GM18511 (cell line): ENCODE measurements at regions not wholly inside any gene's neighbourhood (a gene's known extent, or its start where the extent isn't known, plus 50 kb on each side); places are given as distances from the start of the nearest gene placed in this dataset.
A peak's percentile ranks its signal among the peaks of the same experiment; 100 is the strongest.
"Not testable (repeated sequence)": the region's sequence is repeated elsewhere in the genome, so short reads cannot be mapped to it uniquely, and the experiment has no call there.

Experiments used
- ATAC-seq: cut with Tn5 transposase; IDR thresholded peaks from one replicate; pipeline ENCODE4 v1.9.1; 2021; ENCODE audit warnings: mild to moderate bottlenecking, moderate library complexity; ENCODE audit not compliant: unreplicated experiment

- ATAC-seq = no peak
These were observed 450.6 kb upstream of the CAMK1G start for GRCh38 chr1:209132736-209133467.

GRCh38 chr1:209134001-209134400 lies 449.5 kb upstream of the CAMK1G start:
- ATAC-seq = peak; percentile 91

GRCh38 chr1:209143916-209144315 lies 439.6 kb upstream of the CAMK1G start:
- no peak for ATAC-seq

- no peak for ATAC-seq
These were observed 433.4 kb upstream of the CAMK1G start for GRCh38 chr1:209150114-209150513.

GRCh38 chr1:209153411-209153810 lies 430.1 kb upstream of the CAMK1G start:
- ATAC-seq = no peak

GRCh38 chr1:209154912-209155311 lies 428.6 kb upstream of the CAMK1G start:
- no peak for ATAC-seq

- no peak for ATAC-seq
These were observed 428.0 kb upstream of the CAMK1G start for GRCh38 chr1:209155546-209155945.

- no peak for ATAC-seq
These were observed 426.5 kb upstream of the CAMK1G start for GRCh38 chr1:209156991-209157390.

- no peak for ATAC-seq
These were observed 425.8 kb upstream of the CAMK1G start for GRCh38 chr1:209157546-209158249.

GRCh38 chr1:209158851-209159250 lies 424.7 kb upstream of the CAMK1G start:
- ATAC-seq = no peak

GRCh38 chr1:209160230-209160629 lies 423.3 kb upstream of the CAMK1G start:
- no peak for ATAC-seq

GRCh38 chr1:209162651-209163050 lies 420.9 kb upstream of the CAMK1G start:
- no peak for ATAC-seq

GRCh38 chr1:209168204-209168603 lies 415.3 kb upstream of the CAMK1G start:
- ATAC-seq = no peak

GRCh38 chr1:209171151-209171550 lies 412.4 kb upstream of the CAMK1G start:
- no peak for ATAC-seq

- ATAC-seq = no peak
These were observed 411.2 kb upstream of the CAMK1G start for GRCh38 chr1:209172286-209172685.

GRCh38 chr1:209172792-209173542 lies 410.5 kb upstream of the CAMK1G start:
- ATAC-seq = not testable (repeated sequence)

GRCh38 chr1:209173796-209174195 lies 409.7 kb upstream of the CAMK1G start:
- ATAC-seq = not testable (repeated sequence)

- no peak for ATAC-seq
These were observed 406.6 kb upstream of the CAMK1G start for GRCh38 chr1:209176866-209177430.

GRCh38 chr1:209183195-209183594 lies 400.3 kb upstream of the CAMK1G start:
- no peak for ATAC-seq

GRCh38 chr1:209187589-209187988 lies 395.9 kb upstream of the CAMK1G start:
- no peak for ATAC-seq

- ATAC-seq = peak; percentile 93
These were observed 392.8 kb upstream of the CAMK1G start for GRCh38 chr1:209190591-209191261.
